ENCODE measurements at regions not wholly inside any gene's neighbourhood (a gene's known extent, or its start where the extent isn't known, plus 50 kb on each side); places are given as distances from the start of the nearest gene placed in this dataset.
A peak's percentile ranks its signal among the peaks of the same experiment; 100 is the strongest.

GRCh38 chr9:135009794-135010585, 77.5 kb upstream of the OLFM1 start:
- DNase-seq, result no peak

- no peak for DNase-seq
Measured at GRCh38 chr9:135010586-135010860, 76.9 kb upstream of the OLFM1 start.

- no peak for DNase-seq
Measured at GRCh38 chr9:135010921-135011320, 76.5 kb upstream of the OLFM1 start.

GRCh38 chr9:135012166-135012565, 75.3 kb upstream of the OLFM1 start:
- DNase-seq, result no peak

GRCh38 chr9:135014311-135015010, 73.0 kb upstream of the OLFM1 start:
- no peak for DNase-seq

GRCh38 chr9:135015096-135015495, 72.4 kb upstream of the OLFM1 start:
- DNase-seq, result no peak

- DNase-seq, result no peak
Measured at GRCh38 chr9:135015565-135015964, 71.9 kb upstream of the OLFM1 start.

- DNase-seq, result no peak
Measured at GRCh38 chr9:135016037-135016640, 71.3 kb upstream of the OLFM1 start.

- no peak for DNase-seq
Measured at GRCh38 chr9:135016876-135017275, 70.6 kb upstream of the OLFM1 start.

- DNase-seq, result no peak
Measured at GRCh38 chr9:135017899-135018298, 69.6 kb upstream of the OLFM1 start.

GRCh38 chr9:135018306-135018915, 69.1 kb upstream of the OLFM1 start:
- no peak for DNase-seq

- no peak for DNase-seq
Measured at GRCh38 chr9:135019224-135019623, 68.2 kb upstream of the OLFM1 start.

- no peak for DNase-seq
Measured at GRCh38 chr9:135020481-135021392, 66.7 kb upstream of the OLFM1 start.

- DNase-seq, result no peak
Measured at GRCh38 chr9:135021393-135021789, 66.1 kb upstream of the OLFM1 start.

- DNase-seq, result no peak
Measured at GRCh38 chr9:135022191-135022870, 65.1 kb upstream of the OLFM1 start.

GRCh38 chr9:135023088-135023785, 64.2 kb upstream of the OLFM1 start:
- no peak for DNase-seq

GRCh38 chr9:135023786-135024405, 63.6 kb upstream of the OLFM1 start:
- no peak for DNase-seq

GRCh38 chr9:135029463-135029862, 58.0 kb upstream of the OLFM1 start:
- DNase-seq, result peak; percentile 6

- DNase-seq, result no peak
Measured at GRCh38 chr9:135029871-135030565, 57.5 kb upstream of the OLFM1 start.

- DNase-seq, result peak; percentile 54
Measured at GRCh38 chr9:135030566-135031226, 56.8 kb upstream of the OLFM1 start.

All from NCI-H82 (cell line).